ENCODE measurements at regions not wholly inside any gene's neighbourhood (a gene's known extent, or its start where the extent isn't known, plus 50 kb on each side); places are given as distances from the start of the nearest gene placed in this dataset.
"Not testable (repeated sequence)": the region's sequence is repeated elsewhere in the genome, so short reads cannot be mapped to it uniquely, and the experiment has no call there.

GRCh38 chr14:87041290-87042020 is 951.5 kb downstream of the GALC start:
- DNase-seq: no peak

GRCh38 chr14:87034680-87035079 is 958.3 kb downstream of the GALC start:
- DNase-seq: no peak

GRCh38 chr14:87030197-87030596 is 962.8 kb downstream of the GALC start:
- no peak for DNase-seq

GRCh38 chr14:87020106-87020505 is 972.9 kb downstream of the GALC start:
- DNase-seq: not testable (repeated sequence)

GRCh38 chr14:87018294-87018693 is 974.7 kb downstream of the GALC start:
- DNase-seq: no peak

GRCh38 chr14:87017335-87017734 is 975.6 kb downstream of the GALC start:
- DNase-seq: no peak

- no peak for DNase-seq
Observed at GRCh38 chr14:87014856-87015255, 978.1 kb downstream of the GALC start.

- DNase-seq: no peak
Observed at GRCh38 chr14:87013583-87013982, 979.4 kb downstream of the GALC start.

GRCh38 chr14:87008965-87009364 is 984.0 kb downstream of the GALC start:
- DNase-seq: no peak

GRCh38 chr14:87005280-87005679 is 987.7 kb downstream of the GALC start:
- DNase-seq: no peak

GRCh38 chr14:87002776-87003175 is 990.2 kb downstream of the GALC start:
- no peak for DNase-seq

- no peak for DNase-seq
Observed at GRCh38 chr14:87001333-87001732, 991.6 kb downstream of the GALC start.

- no peak for DNase-seq
Observed at GRCh38 chr14:87000081-87000480, 992.9 kb downstream of the GALC start.

- DNase-seq: no peak
Observed at GRCh38 chr14:86999036-86999435, 993.9 kb downstream of the GALC start.

GRCh38 chr14:86997271-86997670 is 995.7 kb downstream of the GALC start:
- DNase-seq: no peak

- DNase-seq: no peak
Observed at GRCh38 chr14:86990396-86990795, 1002.6 kb downstream of the GALC start.

GRCh38 chr14:86989285-86989684 is 1003.7 kb downstream of the GALC start:
- no peak for DNase-seq

- no peak for DNase-seq
Observed at GRCh38 chr14:86987966-86988365, 1005.0 kb downstream of the GALC start.

GRCh38 chr14:86973177-86973576 is 1019.8 kb downstream of the GALC start:
- DNase-seq: no peak

- DNase-seq: no peak
Observed at GRCh38 chr14:86971292-86971691, 1021.7 kb downstream of the GALC start.

GRCh38 chr14:86961106-86961716 is 1031.8 kb downstream of the GALC start:
- DNase-seq: no peak

GRCh38 chr14:86955771-86956354 is 1037.1 kb downstream of the GALC start:
- no peak for DNase-seq

GRCh38 chr14:86954623-86955022 is 1038.4 kb downstream of the GALC start:
- no peak for DNase-seq

- DNase-seq: no peak
Observed at GRCh38 chr14:86946446-86946845, 1046.5 kb downstream of the GALC start.

Data from CD4-positive, alpha-beta T cell treated with Interferon alpha-2 for 1 hour (primary cell).